Activated CD4-positive, alpha-beta T cell treated with anti-CD3 and anti-CD28 coated beads for 4 hours (primary cell): ENCODE measurements at regions not wholly inside any gene's neighbourhood (a gene's known extent, or its start where the extent isn't known, plus 50 kb on each side); places are given as distances from the start of the nearest gene placed in this dataset.

Experiments used
- DNase-seq, 2 donors: peaks; one replicate each; pipeline ENCODE4 v3.0.0-alpha.2; 2020

- no peak for DNase-seq
These were observed 53.1 kb downstream of the CH25H start for GRCh38 chr10:89153971-89154370.

- no peak for DNase-seq
These were observed 54.0 kb downstream of the CH25H start for GRCh38 chr10:89153116-89153515.

GRCh38 chr10:89151857-89152256 lies 55.3 kb downstream of the CH25H start:
- no peak for DNase-seq

- no peak for DNase-seq
These were observed 59.1 kb downstream of the CH25H start for GRCh38 chr10:89148061-89148460.

GRCh38 chr10:89147256-89147655 lies 59.9 kb downstream of the CH25H start:
- no peak for DNase-seq

- DNase-seq: no peak
These were observed 62.3 kb downstream of the CH25H start for GRCh38 chr10:89144836-89145235.

GRCh38 chr10:89142590-89142989 lies 64.5 kb downstream of the CH25H start:
- no peak for DNase-seq

- no peak for DNase-seq
These were observed 68.2 kb downstream of the CH25H start for GRCh38 chr10:89138755-89139490.

GRCh38 chr10:89134963-89135362 lies 72.2 kb downstream of the CH25H start:
- DNase-seq: no peak

- no peak for DNase-seq
These were observed 77.2 kb downstream of the CH25H start for GRCh38 chr10:89129911-89130310.

GRCh38 chr10:89122433-89123051 lies 84.6 kb downstream of the CH25H start:
- peak in 1 of 2 donors; percentile 4 for DNase-seq

- no peak for DNase-seq
These were observed 85.4 kb downstream of the CH25H start for GRCh38 chr10:89121764-89122020.

GRCh38 chr10:89120931-89121763 lies 86.0 kb downstream of the CH25H start:
- DNase-seq: no peak

GRCh38 chr10:89119651-89120050 lies 87.5 kb downstream of the CH25H start:
- DNase-seq: no peak

- DNase-seq: no peak
These were observed 89.0 kb downstream of the CH25H start for GRCh38 chr10:89118091-89118490.

GRCh38 chr10:89115876-89116627 lies 91.1 kb downstream of the CH25H start:
- no peak for DNase-seq

- DNase-seq: no peak
These were observed 92.1 kb downstream of the CH25H start for GRCh38 chr10:89114846-89115625.

GRCh38 chr10:89102735-89103134 lies 104.4 kb downstream of the CH25H start:
- no peak for DNase-seq

GRCh38 chr10:89101943-89102342 lies 105.2 kb downstream of the CH25H start:
- DNase-seq: no peak

- DNase-seq: no peak
These were observed 106.4 kb downstream of the CH25H start for GRCh38 chr10:89100680-89101079.

- no peak for DNase-seq
These were observed 106.6 kb downstream of the FAS start for GRCh38 chr10:89097226-89097625.

- no peak for DNase-seq
These were observed 105.2 kb downstream of the FAS start for GRCh38 chr10:89095701-89096391.
